ENCODE measurements at regions not wholly inside any gene's neighbourhood (a gene's known extent, or its start where the extent isn't known, plus 50 kb on each side); places are given as distances from the start of the nearest gene placed in this dataset.
"Not testable (repeated sequence)": the region's sequence is repeated elsewhere in the genome, so short reads cannot be mapped to it uniquely, and the experiment has no call there.

DNA sequence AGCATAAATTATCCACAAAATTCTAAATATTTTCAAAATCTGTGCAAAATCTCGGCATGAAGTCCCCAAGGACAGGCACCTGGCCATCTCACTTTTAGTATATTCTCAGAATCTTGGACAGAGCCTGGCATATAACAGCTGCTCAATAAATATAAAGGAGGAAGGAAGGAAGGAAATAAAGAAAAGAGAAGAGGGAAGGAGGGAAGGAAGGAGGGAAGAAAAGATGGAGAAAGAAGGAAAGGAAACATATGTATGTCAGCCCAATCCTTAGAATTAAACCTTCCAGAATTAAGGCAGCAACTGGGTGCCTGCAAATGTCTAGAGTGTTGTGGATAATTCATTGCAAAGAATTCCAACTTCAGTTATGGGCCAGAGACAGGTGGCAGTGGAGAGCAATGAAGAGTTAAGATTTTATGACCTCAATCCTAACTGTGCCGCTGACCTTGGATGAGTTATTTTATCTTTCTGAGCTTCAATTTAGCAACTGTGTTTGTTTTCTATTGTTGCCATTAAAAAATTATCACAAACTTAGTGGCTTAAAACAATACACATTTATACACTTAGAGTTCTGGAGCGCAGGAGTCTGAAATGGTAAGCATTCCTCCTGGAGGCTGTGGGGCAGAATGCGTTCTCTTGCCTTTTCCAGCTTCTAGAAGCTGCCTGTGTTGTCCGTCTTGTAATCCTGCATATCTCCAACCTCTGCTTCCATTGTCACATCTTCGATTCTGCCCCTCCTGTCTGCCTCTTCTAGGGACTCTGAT is 200.9 kb upstream of the MSX2 start:
- DNase-seq (ENCODE audit: low spot score): no peak

DNA sequence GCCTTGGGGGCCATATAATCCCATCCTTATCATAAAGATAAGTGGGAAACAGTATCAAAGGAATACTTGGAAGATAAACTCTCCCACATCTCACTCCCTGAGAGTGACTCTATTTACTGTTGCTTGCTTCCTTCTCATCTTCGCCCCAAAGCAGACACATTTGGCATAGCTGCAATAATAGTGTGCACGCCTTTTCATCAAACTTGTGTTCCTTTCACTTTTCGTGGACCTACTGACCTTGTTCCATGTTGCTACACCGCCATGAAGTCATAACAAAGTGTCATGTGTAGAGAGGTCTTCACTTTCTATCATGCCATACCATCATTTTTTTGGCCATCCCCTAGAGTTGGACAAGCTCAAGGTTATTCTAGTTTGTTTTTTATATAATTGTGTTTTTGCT is 200.0 kb upstream of the MSX2 start:
- DNase-seq (ENCODE audit: low spot score): no peak

DNA sequence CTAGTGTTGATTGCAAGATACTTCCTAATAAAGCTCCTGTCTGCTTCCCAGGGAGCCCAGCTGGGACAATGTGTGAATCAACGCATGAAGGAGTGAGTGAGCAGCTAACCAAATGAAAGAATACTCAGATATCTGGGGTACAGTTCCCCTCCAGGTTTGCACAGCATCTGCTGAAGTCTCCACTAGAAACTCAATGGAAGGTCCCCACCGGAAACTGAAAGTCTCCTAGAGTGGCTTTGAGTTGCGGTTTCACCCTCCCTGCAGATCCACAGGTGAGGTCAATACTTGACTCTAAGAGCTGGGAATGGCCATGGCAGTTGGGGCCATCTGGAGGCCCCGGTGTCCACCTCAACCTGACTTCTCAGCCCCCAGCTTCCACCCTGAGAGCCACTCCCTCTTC is 198.2 kb upstream of the MSX2 start:
- DNase-seq (ENCODE audit: low spot score): no peak

DNA sequence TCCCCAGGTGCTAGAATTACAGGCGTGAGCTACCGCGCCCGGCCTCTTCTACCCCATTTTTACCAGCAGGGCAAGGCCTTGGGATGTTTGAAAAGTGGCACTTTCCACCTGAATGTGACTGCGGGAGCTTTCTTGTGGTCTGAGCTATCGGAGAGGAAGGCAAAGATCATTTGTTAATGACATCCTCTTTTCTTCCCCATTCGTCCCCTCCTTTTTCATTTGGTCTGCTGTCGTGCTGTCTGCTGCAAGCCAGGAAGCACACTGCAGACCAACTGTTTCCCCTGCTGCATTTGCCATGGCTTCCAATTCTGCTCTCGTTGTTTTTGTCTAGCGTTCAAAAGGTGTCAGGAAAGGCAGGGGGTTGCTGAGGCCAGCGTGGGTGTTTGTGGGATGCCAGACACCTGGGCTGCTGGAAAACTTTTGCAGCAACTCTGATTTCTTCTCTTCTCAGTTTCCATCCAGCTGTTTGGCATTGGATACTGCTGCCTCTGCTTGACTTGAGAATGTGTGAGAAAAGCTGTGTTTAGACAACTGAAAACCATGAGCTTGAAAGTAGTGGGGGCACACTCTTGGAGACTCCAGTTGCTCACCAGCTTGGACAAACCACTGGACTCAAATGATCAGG is 196.4 kb upstream of the MSX2 start:
- no peak for DNase-seq (ENCODE audit: low spot score)

DNA sequence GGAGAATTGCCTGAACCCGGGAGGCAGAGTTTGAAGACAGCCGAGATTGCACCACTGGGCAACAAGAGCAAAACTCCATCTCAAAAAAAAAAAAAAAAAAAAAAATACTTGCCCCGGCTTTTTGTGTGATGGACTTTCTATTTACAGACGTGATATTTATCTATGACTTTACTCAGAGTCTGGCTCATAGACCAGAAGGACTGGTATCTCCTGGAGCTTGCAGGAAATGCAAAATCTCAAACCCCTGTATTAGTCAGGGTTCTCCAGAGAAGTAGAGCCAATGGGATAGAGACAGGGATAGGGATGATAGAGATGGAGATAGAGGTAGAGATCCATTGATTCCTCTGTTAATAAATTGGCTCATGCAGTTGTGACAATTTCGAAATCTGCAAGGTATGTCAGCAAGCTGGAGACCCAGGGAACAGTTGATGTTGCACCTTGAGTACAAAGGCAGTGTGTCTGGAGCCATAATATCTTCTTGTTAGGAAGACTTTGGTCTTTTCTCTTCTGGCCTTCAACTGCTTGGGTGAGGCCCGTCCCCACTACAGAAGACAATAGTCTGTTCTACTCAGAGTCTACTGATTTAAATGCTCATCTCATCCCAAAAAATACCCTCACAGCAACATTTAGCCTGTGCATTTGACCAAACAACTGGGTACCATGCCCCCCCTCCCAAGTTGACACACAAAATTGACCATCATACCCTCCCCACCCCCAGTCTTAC is 195.4 kb upstream of the MSX2 start:
- no peak for DNase-seq (ENCODE audit: low spot score)

DNA sequence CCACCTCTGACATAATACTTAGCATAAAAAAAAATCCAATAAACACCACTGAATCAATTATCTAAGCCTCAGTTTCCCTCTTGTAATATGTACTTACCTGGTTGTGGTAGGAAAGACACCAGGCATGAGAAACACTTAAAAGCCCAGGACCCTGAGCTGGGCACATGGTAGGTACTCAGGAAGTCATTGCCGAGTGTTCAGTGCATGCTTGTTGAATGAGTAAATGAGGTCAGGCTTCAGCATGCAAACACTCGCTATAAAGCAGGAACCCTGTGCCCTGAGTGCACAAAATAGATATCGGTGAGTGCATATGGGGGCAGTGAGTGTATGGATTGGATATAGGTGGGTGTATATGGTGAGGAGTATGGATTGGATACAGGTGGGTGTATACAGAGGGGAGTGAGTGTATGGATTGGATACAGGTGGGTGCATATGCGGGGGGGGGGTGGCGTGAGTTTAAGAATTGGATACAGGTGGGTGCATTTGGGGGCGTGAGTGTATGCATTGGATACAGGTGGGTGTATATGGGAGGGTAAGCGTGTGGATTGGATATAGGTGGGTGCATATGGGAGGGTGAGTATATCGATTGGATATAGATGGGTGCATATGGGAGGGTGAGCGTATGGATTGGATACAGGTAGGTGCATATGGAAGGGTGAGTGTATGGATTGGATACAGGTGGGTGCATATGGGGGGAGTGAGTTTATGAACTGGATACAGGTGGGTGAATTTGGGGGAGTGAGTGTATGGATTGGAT is 194.3 kb upstream of the MSX2 start:
- peak; percentile 10 for DNase-seq (ENCODE audit: low spot score)

DNA sequence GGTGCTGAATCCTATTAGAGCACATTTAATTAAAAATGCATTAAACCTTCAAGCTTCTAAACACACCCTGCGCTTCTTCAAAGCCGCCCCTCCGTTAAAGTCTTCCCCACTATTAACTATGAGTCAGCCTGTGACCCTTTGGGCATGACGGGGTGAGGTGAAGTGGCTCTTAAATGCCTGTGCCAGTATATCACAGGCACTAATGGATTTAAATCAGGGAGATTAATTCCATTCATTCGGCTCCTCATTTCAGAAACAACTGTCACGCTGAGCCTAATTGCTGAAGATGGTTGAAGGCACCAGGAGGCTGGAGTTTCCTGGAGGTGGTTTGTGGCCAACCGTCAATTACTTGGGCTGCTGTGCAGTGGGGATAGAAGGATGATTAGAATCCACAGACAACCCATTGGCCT is 192.6 kb upstream of the MSX2 start:
- peak; percentile 66 for DNase-seq (ENCODE audit: low spot score)

DNA sequence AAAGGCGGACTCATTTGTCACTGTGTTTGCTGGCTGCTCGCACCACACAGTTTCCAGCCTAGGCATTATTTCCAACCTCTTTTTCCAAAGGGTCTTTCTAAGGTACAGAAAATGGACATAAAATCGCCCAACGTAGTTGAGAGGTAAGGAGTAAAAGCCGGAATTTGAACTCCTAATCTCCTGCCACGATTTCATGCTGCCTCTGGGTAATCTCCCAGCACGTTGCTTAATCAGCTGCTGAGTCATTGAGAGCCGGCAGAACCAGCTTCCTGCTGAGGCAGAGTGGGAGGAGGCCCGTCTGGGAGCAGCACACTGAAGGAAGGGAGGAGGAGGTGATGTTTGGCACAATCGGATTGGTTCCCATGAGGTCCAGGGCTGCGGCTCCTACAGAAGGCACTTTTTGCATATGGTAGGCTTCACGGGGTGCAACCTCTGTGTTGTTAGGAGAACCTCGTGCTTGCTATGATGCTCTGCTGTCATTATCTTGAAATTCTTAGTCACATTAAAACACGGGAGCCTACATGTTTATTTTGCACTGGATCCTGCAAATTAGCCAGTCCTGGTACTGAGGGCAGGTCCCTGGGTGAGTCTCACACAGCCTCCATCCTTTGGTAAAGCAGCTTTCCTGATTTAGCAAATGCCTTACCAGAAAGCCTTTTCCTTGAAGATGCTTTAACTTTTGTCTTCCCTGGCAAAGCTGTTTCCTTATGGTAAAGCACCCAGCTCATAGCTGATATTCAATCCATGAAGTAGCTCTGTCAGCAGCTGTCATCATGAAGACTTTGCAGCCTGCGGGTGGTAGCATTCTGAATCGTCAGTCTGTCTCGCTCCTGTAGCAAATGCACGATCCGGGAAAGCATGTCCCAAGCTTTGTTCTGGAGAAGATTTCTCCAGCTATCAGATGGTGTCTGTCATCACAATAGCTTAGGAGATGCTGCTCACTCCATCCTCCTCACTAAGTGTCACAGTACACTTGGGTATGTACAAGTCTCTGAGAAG is 191.6 kb upstream of the MSX2 start:
- DNase-seq (ENCODE audit: low spot score): peak; percentile 92

DNA sequence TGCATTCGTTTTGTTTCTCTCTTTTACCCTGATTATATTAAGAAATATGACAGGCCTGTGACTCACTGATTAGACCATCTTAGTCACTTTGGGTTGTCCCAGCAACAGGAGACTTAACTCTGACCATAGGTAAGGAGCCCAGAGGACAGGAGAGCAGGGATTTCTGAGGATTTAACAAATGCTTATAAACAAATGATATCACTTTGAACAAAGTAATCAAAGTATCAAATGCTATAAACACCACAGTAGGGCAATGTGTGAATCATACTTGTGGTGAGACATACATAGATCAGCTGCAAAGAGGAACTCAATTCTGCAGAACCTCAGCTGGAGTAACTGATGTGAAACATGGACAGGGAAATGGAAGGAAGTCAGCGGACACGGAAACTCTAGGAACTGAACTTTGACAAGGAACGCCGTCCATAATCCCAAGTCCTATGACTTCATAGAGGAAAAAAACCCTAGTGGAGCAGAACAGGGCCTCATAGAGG is 190.6 kb upstream of the MSX2 start:
- DNase-seq (ENCODE audit: low spot score): peak; percentile 91

DNA sequence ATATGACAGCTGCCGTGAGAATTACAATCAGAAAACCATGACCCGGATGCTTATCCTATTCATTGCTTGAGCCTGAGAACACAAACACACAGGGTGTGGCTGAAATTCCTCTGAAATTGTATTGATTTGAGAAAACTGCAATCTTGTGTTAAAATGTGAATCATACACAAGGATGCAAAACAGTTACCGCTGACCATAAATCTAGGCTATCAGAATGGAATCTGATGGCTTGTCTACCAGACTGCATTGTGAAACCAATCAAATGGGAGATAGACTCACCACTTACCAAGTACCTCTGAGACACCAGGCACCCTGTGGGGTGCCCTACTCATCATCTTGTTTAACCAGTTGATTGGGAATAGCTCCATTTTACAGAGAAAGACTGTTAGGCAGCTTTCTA is 188.7 kb upstream of the MSX2 start:
- peak; percentile 23 for DNase-seq (ENCODE audit: low spot score)

DNA sequence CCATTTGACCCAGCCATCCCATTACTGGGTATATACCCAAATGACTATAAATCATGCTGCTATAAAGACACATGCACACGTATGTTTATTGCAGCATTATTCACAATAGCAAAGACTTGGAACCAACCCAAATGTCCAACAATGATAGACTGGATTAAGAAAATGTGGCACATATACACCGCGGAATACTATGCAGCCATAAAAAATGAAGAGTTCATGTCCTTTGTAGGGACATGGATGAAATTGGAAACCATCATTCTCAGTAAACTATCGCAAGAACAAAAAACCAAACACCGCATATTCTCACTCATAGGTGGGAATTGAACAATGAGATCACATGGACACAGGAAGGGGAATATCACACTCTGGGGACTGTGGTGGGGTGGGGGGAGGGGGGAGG is 184.6 kb upstream of the MSX2 start:
- not testable (repeated sequence) for DNase-seq (ENCODE audit: low spot score)

DNA sequence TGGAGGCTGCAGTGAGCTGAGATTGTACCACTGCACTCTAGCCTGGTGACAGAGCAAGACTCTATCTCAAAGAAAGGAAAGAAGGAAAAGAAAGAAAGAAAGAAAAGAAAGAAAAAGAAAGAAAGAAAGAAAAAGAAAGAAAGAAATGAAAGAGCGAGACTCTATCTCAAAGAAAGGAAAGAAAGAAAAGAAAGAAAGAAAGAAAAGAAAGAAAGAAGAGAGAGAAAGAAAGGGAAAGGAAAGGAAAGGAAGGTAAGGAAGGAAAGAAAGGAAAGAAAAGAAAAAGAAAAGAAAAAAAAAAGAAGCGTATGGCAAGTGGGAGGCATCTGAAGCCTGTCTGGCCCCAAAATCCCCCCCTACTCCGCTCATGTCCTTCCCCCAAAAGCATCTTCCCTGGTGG is 182.3 kb upstream of the MSX2 start:
- no peak for DNase-seq (ENCODE audit: low spot score)

DNA sequence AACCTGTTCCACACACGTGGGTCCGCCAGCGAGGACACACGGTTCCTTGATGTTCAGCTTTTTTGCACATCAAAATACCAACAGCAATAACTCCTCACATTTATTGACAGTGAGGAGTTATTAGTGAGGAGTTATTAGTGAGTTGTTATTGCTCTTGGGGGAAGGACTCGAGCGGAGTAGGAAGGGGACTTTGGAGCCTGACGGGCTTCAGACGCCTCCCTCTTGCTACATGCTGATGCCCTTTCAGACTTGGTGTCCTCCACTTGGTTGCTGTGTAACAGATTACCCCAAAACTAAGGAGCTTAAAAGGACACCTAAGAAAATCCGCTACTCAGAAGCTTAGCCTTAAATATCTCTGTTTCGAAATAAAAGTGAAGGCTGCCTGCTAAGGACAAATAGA is 181.9 kb upstream of the MSX2 start:
- DNase-seq (ENCODE audit: low spot score): no peak

DNA sequence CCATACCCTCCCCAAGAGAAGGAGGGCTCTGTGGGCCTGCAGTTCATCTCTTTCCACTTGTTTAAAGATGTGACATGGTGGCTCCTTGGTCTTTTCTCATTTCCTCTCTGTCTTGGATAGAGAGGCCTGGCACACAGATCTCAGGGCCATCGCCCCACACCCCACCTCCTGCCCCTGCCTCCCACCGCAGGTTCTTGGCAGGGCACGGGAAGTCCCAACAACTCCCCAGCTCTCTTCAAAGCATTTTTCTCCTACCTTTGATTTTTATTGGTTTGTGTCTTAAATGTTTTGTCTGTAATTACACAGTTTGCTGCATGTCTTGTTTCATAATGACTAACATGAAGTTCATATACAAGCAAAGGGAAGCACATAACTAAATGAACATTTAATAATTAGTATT is 178.5 kb upstream of the MSX2 start:
- DNase-seq (ENCODE audit: low spot score): no peak

DNA sequence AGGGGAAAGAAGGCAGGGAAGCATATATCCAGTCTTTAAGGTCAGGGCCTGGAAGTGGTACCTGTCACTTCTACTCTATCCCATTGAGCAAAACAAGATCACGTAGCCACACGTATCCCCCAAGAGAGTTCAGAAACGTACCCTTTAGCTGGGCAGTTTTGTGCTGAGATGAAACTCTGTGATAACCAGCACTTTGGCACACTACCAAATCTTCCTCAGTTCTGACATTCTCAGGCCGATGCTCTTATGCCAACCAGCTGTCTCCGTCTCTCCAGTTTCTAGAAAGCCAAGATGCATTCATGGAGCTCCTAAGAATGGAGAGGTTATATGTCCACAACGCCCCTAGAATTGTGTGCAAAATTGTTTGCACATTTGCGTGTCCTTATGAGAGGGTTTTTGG is 176.6 kb upstream of the MSX2 start:
- DNase-seq (ENCODE audit: low spot score): no peak

DNA sequence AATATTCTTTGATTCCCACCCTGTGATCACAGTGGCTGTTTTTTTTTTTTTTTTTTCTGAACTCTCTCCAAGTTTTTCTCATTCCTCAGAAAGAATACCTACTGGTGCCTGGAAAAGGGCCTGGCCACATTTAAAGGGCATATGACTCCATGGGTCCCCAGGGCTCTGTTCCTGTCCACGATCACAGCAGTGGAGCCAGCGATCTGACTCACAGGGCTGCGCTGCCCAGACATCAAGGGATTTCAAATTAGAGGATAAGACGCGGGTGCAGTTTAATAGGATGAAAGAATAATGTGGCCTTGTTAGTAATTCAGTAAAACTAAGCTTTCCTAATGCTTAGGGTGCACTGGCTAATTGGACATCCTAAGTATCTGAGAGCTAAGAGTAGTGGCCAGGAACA is 175.1 kb upstream of the MSX2 start:
- DNase-seq (ENCODE audit: low spot score): no peak

DNA sequence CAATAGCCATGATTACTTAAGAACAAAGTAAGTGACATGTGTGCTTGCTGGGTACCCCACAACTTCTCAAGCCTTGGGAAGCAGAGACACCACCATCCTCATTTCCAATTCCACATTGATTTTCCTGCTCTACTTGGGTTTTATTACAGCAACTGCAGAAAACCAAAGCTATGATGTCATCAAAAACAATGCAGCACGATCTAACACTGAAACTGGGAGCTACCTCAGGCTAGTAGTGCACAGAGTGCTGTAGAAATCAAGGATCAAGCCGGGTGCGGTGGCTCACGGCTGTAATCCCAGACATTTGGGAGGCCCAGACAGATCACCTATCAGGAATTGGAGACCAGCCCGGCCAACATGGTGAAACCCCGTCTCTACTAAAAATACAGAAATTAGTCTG is 174.4 kb upstream of the MSX2 start:
- DNase-seq (ENCODE audit: low spot score): no peak

DNA sequence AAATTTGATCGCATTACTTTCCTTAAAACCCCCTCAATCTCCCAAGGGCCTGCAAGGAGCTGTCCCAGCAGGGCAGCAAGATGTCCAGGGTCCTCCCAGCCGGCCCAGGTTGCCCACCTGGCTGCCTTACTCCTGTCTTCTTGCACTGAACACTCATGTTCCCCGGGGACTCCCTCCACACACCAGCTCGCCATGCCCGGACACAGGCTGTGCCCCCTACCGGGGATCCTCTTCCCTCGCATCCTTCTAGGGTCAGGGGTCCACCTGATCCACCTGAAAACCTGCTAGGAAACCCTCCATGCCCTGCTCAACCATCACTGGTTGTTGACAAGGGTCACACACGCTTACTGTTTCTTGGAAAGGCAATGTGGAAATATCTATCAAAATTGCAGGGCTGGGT is 172.0 kb upstream of the MSX2 start:
- DNase-seq (ENCODE audit: low spot score): no peak

DNA sequence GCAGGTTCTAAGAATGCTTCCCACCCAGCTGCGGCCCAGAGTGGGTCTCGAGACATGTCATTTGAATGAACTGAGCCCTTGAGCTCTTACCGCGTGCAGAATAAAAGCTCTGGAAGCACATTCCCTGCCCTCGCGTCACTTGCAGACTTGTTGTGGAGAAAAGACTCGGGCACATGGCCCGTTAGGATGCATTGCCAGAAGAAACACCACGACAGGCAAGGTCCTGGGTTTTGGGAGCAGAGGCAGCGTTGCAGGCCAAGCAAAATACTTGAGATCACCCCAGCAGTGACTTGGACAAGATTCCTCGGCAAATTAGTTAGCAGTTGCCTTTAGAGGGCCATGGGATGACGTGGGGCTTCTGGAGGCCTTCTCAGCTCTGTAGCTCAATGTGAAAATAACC is 170.8 kb upstream of the MSX2 start:
- DNase-seq (ENCODE audit: low spot score): no peak

DNA sequence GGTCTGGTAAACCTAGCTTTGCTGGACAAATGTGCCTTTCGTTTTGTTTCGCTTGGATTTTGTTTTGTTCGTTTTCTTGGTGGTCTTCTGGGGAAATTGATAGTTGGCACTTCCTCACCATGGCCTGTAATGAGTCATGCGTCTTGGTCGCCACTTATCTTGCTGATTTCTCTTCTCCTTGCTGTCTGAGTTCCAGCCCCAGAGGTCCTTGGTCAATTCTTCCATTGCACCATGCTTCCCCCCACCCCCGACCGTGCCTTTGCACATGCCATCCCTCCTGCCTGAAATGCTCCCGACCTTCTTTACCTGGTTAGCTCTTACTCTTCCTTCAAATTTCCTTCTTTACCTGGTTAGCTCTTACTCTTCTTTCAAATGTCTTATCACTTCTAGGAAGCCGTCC is 168.7 kb upstream of the MSX2 start:
- no peak for DNase-seq (ENCODE audit: low spot score)

DNA sequence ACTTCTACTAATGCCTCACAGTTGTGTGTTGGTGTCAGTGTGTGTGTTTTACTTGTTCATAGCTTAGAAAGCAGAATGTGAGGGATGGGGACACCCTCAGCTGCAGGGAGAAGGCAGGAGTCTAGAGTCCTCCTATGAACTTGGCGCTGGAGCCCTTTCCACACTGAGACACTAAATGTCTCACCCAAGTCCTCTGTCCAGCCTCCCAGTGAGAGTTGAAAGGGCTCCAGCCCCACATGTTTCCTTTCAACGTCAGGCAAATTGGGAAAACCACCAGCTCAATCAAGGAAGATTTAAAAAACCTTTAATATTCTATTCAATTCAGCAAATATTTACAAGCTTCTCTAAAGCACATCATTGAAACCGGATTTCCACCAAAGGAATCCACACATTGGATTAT is 167.6 kb upstream of the MSX2 start:
- no peak for DNase-seq (ENCODE audit: low spot score)

Data from kidney tubule cell (primary cell).